WTC11 (cell line): ENCODE measurements at regions not wholly inside any gene's neighbourhood (a gene's known extent, or its start where the extent isn't known, plus 50 kb on each side); places are given as distances from the start of the nearest gene placed in this dataset.

Source experiments
- ATAC-seq: fragments of 200-7000 bp; cut with Tn5 transposase; 2 replicates; pipeline ENCODE4 v1.10.0; 2021; ENCODE audit warnings: mild to moderate bottlenecking, moderate library complexity
- CTCF ChIA-PET: fragments of 300-600 bp; sonication (Branson Sonifier 250); formaldehyde crosslinking; loops from one replicate; lab custom pipeline; 2021; ENCODE audit warnings: antibody characterized with exemption; lab: Charles Lee
- POLR2A ChIA-PET: fragments of 350-600 bp; sonication (Branson Sonifier 250); formaldehyde crosslinking; loops from one replicate; lab custom pipeline; 2021; ENCODE audit warnings: antibody characterized with exemption; lab: Charles Lee
- DNase-seq: peaks from one replicate; pipeline ENCODE4 v3.0.0; 2021; ENCODE audit warnings: low spot score
- H3K27ac Mint-ChIP-seq: 2 replicates; pipeline ENCODE4 v1.8.0; 2021; ENCODE audit warnings: mixed read lengths
- H3K27me3 Mint-ChIP-seq: 2 replicates; pipeline ENCODE4 v1.8.0; 2021; ENCODE audit warnings: low read depth, mild to moderate bottlenecking, moderate library complexity, mixed read lengths
- H3K36me3 Mint-ChIP-seq: 2 replicates; pipeline ENCODE4 v1.8.0; 2021; ENCODE audit warnings: mixed read lengths
- H3K4me1 Mint-ChIP-seq: 2 replicates; pipeline ENCODE4 v1.8.0; 2022; ENCODE audit warnings: mixed read lengths
- H3K4me3 Mint-ChIP-seq: 2 replicates; pipeline ENCODE4 v1.8.0; 2021; ENCODE audit warnings: mild to moderate bottlenecking, moderate library complexity, mixed read lengths
- H3K9me3 Mint-ChIP-seq: 2 replicates; pipeline ENCODE4 v1.8.0; 2021; ENCODE audit warnings: mixed read lengths
- ATF2 ChIP-seq: sonication (generic); formaldehyde crosslinking; IDR thresholded peaks from 2 replicates; pipeline ENCODE4 v1.8.1; 2022; ENCODE audit warnings: low read depth, missing genetic modification reagents, borderline replicate concordance
- CDX4 ChIP-seq: fragments of 250-450 bp; sonication (Bioruptor Pico); IDR thresholded peaks from 2 replicates; pipeline ENCODE4 v1.9.0; 2021; ENCODE audit warnings: moderate library complexity, mild to moderate bottlenecking, inconsistent platforms, borderline replicate concordance
- ELF4 ChIP-seq: sonication (generic); formaldehyde crosslinking; IDR thresholded peaks from 2 replicates; pipeline ENCODE4 v1.8.1; 2022; ENCODE audit warnings: low read depth, mild to moderate bottlenecking, moderate library complexity, missing genetic modification reagents
- ETV6 ChIP-seq: sonication (generic); formaldehyde crosslinking; IDR thresholded peaks from 2 replicates; pipeline ENCODE4 v1.8.1; 2022; ENCODE audit warnings: mild to moderate bottlenecking, missing genetic modification reagents
- FOXJ3 ChIP-seq: sonication (generic); formaldehyde crosslinking; IDR thresholded peaks from 2 replicates; pipeline ENCODE4 v1.9.0; 2021; ENCODE audit warnings: missing genetic modification reagents, mild to moderate bottlenecking, borderline replicate concordance
- FOXP1 ChIP-seq: sonication (generic); formaldehyde crosslinking; IDR thresholded peaks from 2 replicates; pipeline ENCODE4 v1.8.0; 2022; ENCODE audit warnings: missing genetic modification reagents, mild to moderate bottlenecking, moderate library complexity, borderline replicate concordance
- FOXP4 ChIP-seq: sonication (generic); formaldehyde crosslinking; IDR thresholded peaks from 2 replicates; pipeline ENCODE4 v1.8.0; 2022; ENCODE audit warnings: mild to moderate bottlenecking, missing genetic modification reagents
- GABPB1 ChIP-seq: sonication (generic); formaldehyde crosslinking; IDR thresholded peaks from 2 replicates; pipeline ENCODE4 v1.8.1; 2023; ENCODE audit warnings: mild to moderate bottlenecking, missing genetic modification reagents
- HMGA2 ChIP-seq: fragments of 250-450 bp; sonication (Bioruptor Pico); IDR thresholded peaks from 2 replicates; pipeline ENCODE4 v1.4.0; 2021; ENCODE audit warnings: mild to moderate bottlenecking, moderate library complexity
- JAZF1 ChIP-seq: fragments of 250-450 bp; sonication (Bioruptor Pico); IDR thresholded peaks from 2 replicates; pipeline ENCODE4 v1.9.0; 2021; ENCODE audit warnings: moderate library complexity, mild to moderate bottlenecking, inconsistent platforms
- NFATC4 ChIP-seq: fragments of 250-450 bp; sonication (Bioruptor Pico); IDR thresholded peaks from 2 replicates; pipeline ENCODE4 v1.9.0; 2021; ENCODE audit warnings: mild to moderate bottlenecking
- NFE2L1 ChIP-seq: sonication (generic); formaldehyde crosslinking; IDR thresholded peaks from 2 replicates; pipeline ENCODE4 v1.8.1; 2023; ENCODE audit warnings: missing genetic modification reagents
- NR3C1 ChIP-seq: sonication (generic); formaldehyde crosslinking; conservative IDR thresholded peaks from 2 replicates; pipeline ENCODE4 v1.8.1; 2023; ENCODE audit warnings: low read depth, mild to moderate bottlenecking, missing genetic modification reagents
- PRDM15 ChIP-seq: sonication (generic); formaldehyde crosslinking; IDR thresholded peaks from 2 replicates; pipeline ENCODE4 v1.8.0; 2022; ENCODE audit warnings: missing genetic modification reagents
- SOX15 ChIP-seq: fragments of 250-450 bp; sonication (Bioruptor Pico); IDR thresholded peaks from 2 replicates; pipeline ENCODE4 v1.9.0; 2021; ENCODE audit warnings: mild to moderate bottlenecking
- SP1 ChIP-seq: sonication (generic); formaldehyde crosslinking; conservative IDR thresholded peaks from 2 replicates; pipeline ENCODE4 v1.8.1; 2022; ENCODE audit warnings: missing genetic modification reagents
- TEAD1 ChIP-seq: sonication (generic); formaldehyde crosslinking; IDR thresholded peaks from 2 replicates; pipeline ENCODE4 v1.8.0; 2022; ENCODE audit warnings: mild to moderate bottlenecking, missing genetic modification reagents
- ZBTB43 ChIP-seq: sonication (generic); formaldehyde crosslinking; IDR thresholded peaks from 2 replicates; pipeline ENCODE4 v1.8.1; 2023; ENCODE audit warnings: mild to moderate bottlenecking, missing genetic modification reagents
- ZNF138 ChIP-seq: sonication (generic); formaldehyde crosslinking; conservative IDR thresholded peaks from 2 replicates; pipeline ENCODE4 v1.8.1; 2022; ENCODE audit warnings: mild to moderate bottlenecking, moderate library complexity, missing genetic modification reagents
- ZNF219 ChIP-seq: sonication (generic); formaldehyde crosslinking; IDR thresholded peaks from 2 replicates; pipeline ENCODE4 v1.8.0; 2023; ENCODE audit warnings: missing genetic modification reagents, mild to moderate bottlenecking, borderline replicate concordance
- ZNF232 ChIP-seq: sonication (generic); formaldehyde crosslinking; IDR thresholded peaks from 2 replicates; pipeline ENCODE4 v1.8.0; 2022; ENCODE audit warnings: mild to moderate bottlenecking, missing genetic modification reagents
- ZNF317 ChIP-seq: sonication (generic); formaldehyde crosslinking; IDR thresholded peaks from 2 replicates; pipeline ENCODE4 v1.8.1; 2023; ENCODE audit warnings: low read depth, mild to moderate bottlenecking, moderate library complexity, missing genetic modification reagents, borderline replicate concordance
- ZNF423 ChIP-seq: fragments of 250-450 bp; sonication (Bioruptor Pico); IDR thresholded peaks from 2 replicates; pipeline ENCODE4 v2.1.2; 2022; ENCODE audit warnings: mild to moderate bottlenecking, moderate library complexity

GRCh38 chr5:105929858-105930257 lies 1740.9 kb downstream of the EFNA5 start:
- Mint-ChIP-seq H3K36me3 (no peaks in the 10 kb centered on the region), H3K9me3 (no peaks in the 10 kb centered on the region), H3K4me3 (no peak overlapping the region), H3K27me3 (no peaks in the 10 kb centered on the region), H3K27ac (no peak overlapping the region), H3K4me1 (peaks cover 5% of the 10 kb centered on the region)
- TF ChIP-seq ATF2 (CRISPR knock-in tag) = no peak
- no peak for TF ChIP-seq ETV6 (CRISPR knock-in tag)
- no peak for TF ChIP-seq PRDM15 (CRISPR knock-in tag)
- TF ChIP-seq ZNF317 = no peak
- no peak for TF ChIP-seq NFE2L1 (CRISPR knock-in tag)
- TF ChIP-seq CDX4 (CRISPR knock-in tag) = no peak
- no peak for TF ChIP-seq TEAD1
- no peak for TF ChIP-seq HMGA2 (CRISPR knock-in tag)
- DNase-seq (no peak), ATAC-seq (no peak)
- CTCF ChIA-PET = no interaction called here
- POLR2A ChIA-PET = no interaction called here

- no peak for ATAC-seq
- no peaks in the 10 kb centered on the region for H3K36me3 Mint-ChIP-seq
- DNase-seq = no peak
- no peaks in the 10 kb centered on the region for H3K27me3 Mint-ChIP-seq
- H3K9me3 Mint-ChIP-seq = peaks cover 5% of the 10 kb centered on the region
- H3K4me3 Mint-ChIP-seq = no peak overlapping the region
- H3K27ac Mint-ChIP-seq = no peak overlapping the region
- CTCF ChIA-PET = no interaction called here
- POLR2A ChIA-PET = no interaction called here
- H3K4me1 Mint-ChIP-seq = no peaks in the 10 kb centered on the region
- no peak for TF ChIP-seq ZNF232 (CRISPR knock-in tag)
- TF ChIP-seq ELF4 (CRISPR knock-in tag) = no peak
- TF ChIP-seq SP1 (CRISPR knock-in tag) = no peak
- TF ChIP-seq GABPB1 (CRISPR knock-in tag) = no peak
- TF ChIP-seq FOXJ3 (CRISPR knock-in tag) = no peak
- TF ChIP-seq FOXP4 (CRISPR knock-in tag) = no peak
- no peak for TF ChIP-seq NR3C1 (CRISPR knock-in tag)
- TF ChIP-seq ZBTB43 (CRISPR knock-in tag) = no peak
- no peak for TF ChIP-seq SOX15 (CRISPR knock-in tag)
- TF ChIP-seq ZNF219 = no peak
- TF ChIP-seq ZNF138 (CRISPR knock-in tag) = no peak
- TF ChIP-seq FOXP1 (CRISPR knock-in tag) = no peak
- no peak for TF ChIP-seq ZNF423 (CRISPR knock-in tag)
- TF ChIP-seq NFATC4 (CRISPR knock-in tag) = no peak
- no peak for TF ChIP-seq JAZF1 (CRISPR knock-in tag)
Observed at GRCh38 chr5:105924366-105924765, 1746.4 kb downstream of the EFNA5 start.
